Mammary epithelial cell (primary cell): ENCODE measurements at regions not wholly inside any gene's neighbourhood (a gene's known extent, or its start where the extent isn't known, plus 50 kb on each side); places are given as distances from the start of the nearest gene placed in this dataset.

Source experiments
- EZH2 ChIP-seq: IDR thresholded peaks from 2 replicates; pipeline ENCODE4 v1.6.1; 2012; ENCODE audit warnings: low read length, inconsistent platforms, borderline replicate concordance
- TF ChIP-seq, protein P1 (sequence below), 2 donors: IDR thresholded peaks in 1 of 2; conservative IDR thresholded peaks in 1 of 2; 2 replicates each; pipeline ENCODE4 v1.5.1; 2011 to 2012; ENCODE audit warnings: inconsistent platforms in 2 of 2, low read length in 2 of 2, mild to moderate bottlenecking in 2 of 2, control low read depth in 1 of 2, low read depth in 1 of 2; ENCODE audit not compliant: insufficient read depth in 1 of 2; ENCODE audit errors: extremely low read depth in 1 of 2

DNA sequence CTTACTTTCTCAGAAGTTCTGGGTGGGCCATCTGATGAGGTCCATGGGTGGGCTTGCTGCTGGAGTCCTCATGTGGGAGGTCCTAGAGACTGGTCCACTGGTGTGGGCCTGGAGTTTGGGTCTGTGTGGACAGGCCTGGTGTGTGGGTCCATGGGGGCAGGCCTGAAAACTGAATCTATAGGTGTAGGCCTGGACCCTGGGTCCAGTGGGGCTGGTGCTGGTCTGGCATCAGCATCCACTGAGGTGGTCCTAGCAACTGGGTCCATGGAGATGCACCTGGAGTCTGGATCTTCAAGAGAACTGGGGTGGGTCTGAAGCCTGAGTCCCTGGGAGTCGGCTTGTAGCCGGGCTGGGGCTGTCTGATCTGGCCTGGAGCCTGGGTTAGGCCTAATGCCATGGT lies 253.8 kb upstream of the CCL2 start:
- TF ChIP-seq, protein P1, sequence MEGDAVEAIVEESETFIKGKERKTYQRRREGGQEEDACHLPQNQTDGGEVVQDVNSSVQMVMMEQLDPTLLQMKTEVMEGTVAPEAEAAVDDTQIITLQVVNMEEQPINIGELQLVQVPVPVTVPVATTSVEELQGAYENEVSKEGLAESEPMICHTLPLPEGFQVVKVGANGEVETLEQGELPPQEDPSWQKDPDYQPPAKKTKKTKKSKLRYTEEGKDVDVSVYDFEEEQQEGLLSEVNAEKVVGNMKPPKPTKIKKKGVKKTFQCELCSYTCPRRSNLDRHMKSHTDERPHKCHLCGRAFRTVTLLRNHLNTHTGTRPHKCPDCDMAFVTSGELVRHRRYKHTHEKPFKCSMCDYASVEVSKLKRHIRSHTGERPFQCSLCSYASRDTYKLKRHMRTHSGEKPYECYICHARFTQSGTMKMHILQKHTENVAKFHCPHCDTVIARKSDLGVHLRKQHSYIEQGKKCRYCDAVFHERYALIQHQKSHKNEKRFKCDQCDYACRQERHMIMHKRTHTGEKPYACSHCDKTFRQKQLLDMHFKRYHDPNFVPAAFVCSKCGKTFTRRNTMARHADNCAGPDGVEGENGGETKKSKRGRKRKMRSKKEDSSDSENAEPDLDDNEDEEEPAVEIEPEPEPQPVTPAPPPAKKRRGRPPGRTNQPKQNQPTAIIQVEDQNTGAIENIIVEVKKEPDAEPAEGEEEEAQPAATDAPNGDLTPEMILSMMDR (conservative IDR thresholded peaks at IDR 0.05 in 1 of 2, IDR thresholded peaks at IDR 0.05 in 1 of 2; ENCODE audit: extremely low read depth in 1 of 2, insufficient read depth in 1 of 2, low read depth in 1 of 2, low read length in 2 of 2) = no peak
- TF ChIP-seq EZH2 = no peak
